ENCODE measurements at regions not wholly inside any gene's neighbourhood (a gene's known extent, or its start where the extent isn't known, plus 50 kb on each side); places are given as distances from the start of the nearest gene placed in this dataset.

- Histone ChIP-seq H3K27me3 (ENCODE audit: control insufficient read depth in 3 of 3, insufficient read depth in 3 of 3, low read length in 2 of 3) (no peaks in the 10 kb centered on the region), H3K9ac (ENCODE audit: insufficient read depth in 1 of 2, low read length in 2 of 2) (no peak overlapping the region), H3K9me3 (ENCODE audit: control insufficient read depth in 4 of 4, insufficient read depth in 3 of 4, low read length in 3 of 4) (no peaks in the 10 kb centered on the region), H3K4me3 (no peak overlapping the region), H3K27ac (ENCODE audit: low read depth in 1 of 2, low read length in 1 of 2) (no peak overlapping the region), H3K36me3 (ENCODE audit: control insufficient read depth in 4 of 4, insufficient read depth in 4 of 4, low read length in 4 of 4) (no peaks in the 10 kb centered on the region), H3K4me1 (ENCODE audit: control insufficient read depth in 5 of 5, insufficient read depth in 5 of 5, low read length in 5 of 5) (peaks cover 0 to 8% (median 0%) of the 10 kb centered on the region in 5 donors)
- no peak for DNase-seq
- 82 to 92% methylated on average over 5 of the region's 5 CpGs for WGBS, 2 donors
- ATAC-seq (ENCODE audit: insufficient read depth, low FRiP score): no peak
- no peak for TF ChIP-seq CTCF (IDR thresholded peaks at IDR 0.05; ENCODE audit: control extremely low read depth, extremely low read depth)
These were observed 156.5 kb upstream of the LPP start for GRCh38 chr3:187997490-187997889.

GRCh38 chr3:187997946-187998561 lies 155.9 kb upstream of the LPP start:
- DNase-seq: no peak
- no peak for ATAC-seq (ENCODE audit: insufficient read depth, low FRiP score)
- Histone ChIP-seq H3K4me1 (ENCODE audit: control insufficient read depth in 5 of 5, insufficient read depth in 5 of 5, low read length in 5 of 5) (peaks cover 0 to 8% (median 0%) of the 10 kb centered on the region in 5 donors), H3K27ac (ENCODE audit: low read depth in 1 of 2, low read length in 1 of 2) (no peak overlapping the region), H3K9me3 (ENCODE audit: control insufficient read depth in 4 of 4, insufficient read depth in 3 of 4, low read length in 3 of 4) (no peaks in the 10 kb centered on the region), H3K27me3 (ENCODE audit: control insufficient read depth in 3 of 3, insufficient read depth in 3 of 3, low read length in 2 of 3) (no peaks in the 10 kb centered on the region), H3K36me3 (ENCODE audit: control insufficient read depth in 4 of 4, insufficient read depth in 4 of 4, low read length in 4 of 4) (no peaks in the 10 kb centered on the region), H3K9ac (ENCODE audit: insufficient read depth in 1 of 2, low read length in 2 of 2) (no peak overlapping the region), H3K4me3 (no peak overlapping the region)
- TF ChIP-seq CTCF (IDR thresholded peaks at IDR 0.05; ENCODE audit: control extremely low read depth, extremely low read depth): no peak
- WGBS, 2 donors: 94 to 96% methylated on average over 9 of the region's 9 CpGs

GRCh38 chr3:187998611-187999010 lies 155.3 kb upstream of the LPP start:
- no peak overlapping the region for H3K9ac ChIP-seq (ENCODE audit: insufficient read depth in 1 of 2, low read length in 2 of 2)
- H3K27ac ChIP-seq (ENCODE audit: low read depth in 1 of 2, low read length in 1 of 2): no peak overlapping the region
- H3K27me3 ChIP-seq (ENCODE audit: control insufficient read depth in 3 of 3, insufficient read depth in 3 of 3, low read length in 2 of 3): no peaks in the 10 kb centered on the region
- TF ChIP-seq CTCF (IDR thresholded peaks at IDR 0.05; ENCODE audit: control extremely low read depth, extremely low read depth): no peak
- H3K4me1 ChIP-seq (ENCODE audit: control insufficient read depth in 5 of 5, insufficient read depth in 5 of 5, low read length in 5 of 5): peaks cover 0 to 8% (median 0%) of the 10 kb centered on the region in 5 donors
- WGBS, 2 donors: 89 to 93% methylated on average over 3 of the region's 3 CpGs
- H3K36me3 ChIP-seq (ENCODE audit: control insufficient read depth in 4 of 4, insufficient read depth in 4 of 4, low read length in 4 of 4): no peaks in the 10 kb centered on the region
- DNase-seq: no peak
- H3K9me3 ChIP-seq (ENCODE audit: control insufficient read depth in 4 of 4, insufficient read depth in 3 of 4, low read length in 3 of 4): no peaks in the 10 kb centered on the region
- no peak for ATAC-seq (ENCODE audit: insufficient read depth, low FRiP score)
- no peak overlapping the region for H3K4me3 ChIP-seq

- H3K27ac ChIP-seq (ENCODE audit: low read depth in 1 of 2, low read length in 1 of 2): no peak overlapping the region
- H3K4me3 ChIP-seq: no peak overlapping the region
- no peak overlapping the region for H3K9ac ChIP-seq (ENCODE audit: insufficient read depth in 1 of 2, low read length in 2 of 2)
- no peak for TF ChIP-seq CTCF (IDR thresholded peaks at IDR 0.05; ENCODE audit: control extremely low read depth, extremely low read depth)
- H3K4me1 ChIP-seq (ENCODE audit: control insufficient read depth in 5 of 5, insufficient read depth in 5 of 5, low read length in 5 of 5): peaks cover 0 to 9% (median 0%) of the 10 kb centered on the region in 5 donors
- no peaks in the 10 kb centered on the region for H3K9me3 ChIP-seq (ENCODE audit: control insufficient read depth in 4 of 4, insufficient read depth in 3 of 4, low read length in 3 of 4)
- WGBS, 2 donors: 40 to 63% methylated on average over 4 of the region's 4 CpGs
- no peaks in the 10 kb centered on the region for H3K36me3 ChIP-seq (ENCODE audit: control insufficient read depth in 4 of 4, insufficient read depth in 4 of 4, low read length in 4 of 4)
- H3K27me3 ChIP-seq (ENCODE audit: control insufficient read depth in 3 of 3, insufficient read depth in 3 of 3, low read length in 2 of 3): no peaks in the 10 kb centered on the region
- DNase-seq: peak in 2 of 3 donors; percentile 5 to 19
- ATAC-seq (ENCODE audit: insufficient read depth, low FRiP score): no peak
These were observed 154.1 kb upstream of the LPP start for GRCh38 chr3:187999821-188000220.

Measured in lung (tissue), 11 donors.